ENCODE measurements at regions not wholly inside any gene's neighbourhood (a gene's known extent, or its start where the extent isn't known, plus 50 kb on each side); places are given as distances from the start of the nearest gene placed in this dataset.

DNA sequence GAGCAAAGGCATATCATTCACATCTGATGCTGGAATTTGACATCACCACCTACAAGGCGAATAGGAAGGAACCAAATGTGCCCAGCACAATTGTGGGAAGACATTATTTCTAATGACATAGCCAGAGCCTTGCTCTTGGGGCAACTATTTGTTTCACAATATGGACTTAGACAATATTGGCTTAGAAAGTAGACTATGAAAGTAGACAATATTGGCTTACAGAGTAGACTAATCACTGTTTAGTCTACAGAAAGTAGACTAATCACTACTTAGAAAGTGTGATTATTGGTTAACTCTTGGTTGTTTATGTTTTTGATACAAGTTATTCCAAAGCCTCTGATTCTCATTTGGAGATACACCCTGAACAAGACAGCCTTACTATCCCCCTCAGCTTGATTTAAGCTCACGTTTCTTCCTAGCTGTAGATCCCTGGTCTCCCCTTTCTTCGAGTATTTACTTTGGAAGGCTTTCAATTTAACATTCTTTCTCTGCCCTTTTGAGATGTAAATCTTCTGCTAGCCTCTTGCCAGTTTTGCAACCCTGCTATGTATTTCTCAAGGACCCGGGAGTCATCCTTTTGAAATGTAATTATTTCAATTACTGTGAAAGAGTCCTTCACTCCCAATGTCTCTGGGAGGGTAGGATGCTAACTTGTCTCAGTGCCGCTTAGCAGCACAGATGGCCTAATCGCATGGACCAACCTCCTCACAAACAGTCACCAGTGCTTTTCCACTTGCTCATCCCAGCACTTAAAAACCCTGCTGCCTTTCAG lies 843.2 kb downstream of the GALC start:
- CTCF ChIA-PET, result no interaction called here
- POLR2A ChIA-PET, result no interaction called here

DNA sequence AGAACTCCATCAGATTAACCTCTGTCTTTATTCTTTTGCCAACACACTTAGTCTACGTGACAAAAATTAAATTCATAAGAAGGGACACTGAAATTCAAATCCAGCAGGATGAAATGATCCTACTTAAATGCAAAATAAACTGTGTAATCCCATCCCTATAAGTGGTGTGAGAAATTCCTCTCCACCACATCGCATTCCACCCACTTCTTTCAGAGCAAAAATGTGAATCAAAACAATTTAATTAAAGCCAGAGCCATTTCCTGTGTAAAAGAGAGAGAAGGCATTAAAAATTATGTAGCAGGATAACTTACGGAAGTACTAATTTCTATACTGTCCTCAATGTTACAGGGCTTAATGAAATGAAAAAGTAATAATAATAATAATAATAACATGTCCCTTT lies 844.3 kb downstream of the GALC start:
- CTCF ChIA-PET, result no interaction called here
- POLR2A ChIA-PET, result no interaction called here

DNA sequence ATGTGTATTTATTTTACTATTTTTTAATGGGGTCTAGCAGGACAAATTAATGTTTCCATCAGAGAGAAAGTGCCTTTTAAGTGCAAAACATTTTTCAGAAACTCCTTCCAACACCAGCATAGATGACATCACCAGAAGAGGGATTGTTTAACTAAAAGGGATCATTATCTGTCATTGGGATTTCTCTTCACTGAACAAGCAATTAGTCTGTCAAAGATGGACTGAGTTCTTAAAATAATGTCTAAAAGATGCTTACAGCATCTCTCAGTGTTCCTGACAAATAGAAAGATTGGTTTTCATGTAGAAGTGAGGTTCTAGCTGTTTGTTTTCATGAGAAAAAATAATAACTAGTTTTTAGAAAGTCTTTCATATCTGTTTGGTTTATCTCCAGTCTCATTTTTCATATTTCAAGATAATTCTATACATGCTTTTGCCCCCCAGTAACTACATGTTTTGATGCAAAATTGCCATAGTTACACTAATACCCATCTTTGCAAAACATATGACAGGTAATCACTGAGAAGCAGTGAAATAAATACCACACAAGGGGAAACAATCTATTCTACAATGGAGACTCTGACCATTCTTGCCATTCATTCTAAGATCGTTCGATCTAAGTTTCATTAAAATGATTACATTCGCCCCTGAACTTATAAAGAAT lies 850.3 kb downstream of the GALC start:
- ChIA-PET CTCF (no interaction called here), POLR2A (no interaction called here)

DNA sequence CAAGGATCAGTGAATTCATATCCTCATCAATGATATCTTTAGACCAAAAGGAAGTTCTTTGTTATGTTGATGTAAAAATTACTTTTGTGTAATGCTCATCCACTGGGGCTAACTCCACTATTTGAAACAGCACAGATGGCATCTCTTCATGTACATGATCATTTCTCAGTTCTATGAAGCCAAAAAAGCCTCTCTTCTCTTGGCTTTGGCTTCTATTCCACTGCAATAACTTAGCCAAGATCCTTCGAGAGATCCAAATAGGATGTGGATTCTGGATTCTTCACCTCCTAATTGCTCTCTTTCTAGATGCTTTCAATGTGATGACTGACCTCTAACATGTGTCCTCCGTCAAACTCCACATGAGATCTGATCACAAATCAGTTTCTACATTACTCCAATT lies 851.2 kb downstream of the GALC start:
- ChIA-PET CTCF (no interaction called here), POLR2A (no interaction called here)

DNA sequence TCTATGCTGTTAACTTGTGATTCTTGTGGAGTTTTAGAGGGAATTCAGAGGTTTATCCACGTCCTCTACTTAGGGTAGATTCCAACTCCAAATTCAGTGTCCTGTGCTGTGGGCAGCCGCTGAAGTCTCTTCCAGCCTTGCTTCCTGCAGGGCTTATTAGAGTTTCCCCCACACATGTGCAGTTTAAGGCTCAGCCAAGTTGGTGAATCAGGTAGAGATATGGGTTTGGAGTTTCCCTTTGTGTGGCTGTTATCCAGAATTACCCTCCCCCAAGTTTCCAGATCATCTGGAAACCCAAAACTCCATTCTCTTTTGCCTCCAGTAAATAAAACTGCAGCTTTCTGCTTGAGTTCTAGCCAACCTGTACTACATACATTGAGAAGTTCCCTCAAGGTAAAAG lies 853.7 kb downstream of the GALC start:
- POLR2A ChIA-PET, result no interaction called here

DNA sequence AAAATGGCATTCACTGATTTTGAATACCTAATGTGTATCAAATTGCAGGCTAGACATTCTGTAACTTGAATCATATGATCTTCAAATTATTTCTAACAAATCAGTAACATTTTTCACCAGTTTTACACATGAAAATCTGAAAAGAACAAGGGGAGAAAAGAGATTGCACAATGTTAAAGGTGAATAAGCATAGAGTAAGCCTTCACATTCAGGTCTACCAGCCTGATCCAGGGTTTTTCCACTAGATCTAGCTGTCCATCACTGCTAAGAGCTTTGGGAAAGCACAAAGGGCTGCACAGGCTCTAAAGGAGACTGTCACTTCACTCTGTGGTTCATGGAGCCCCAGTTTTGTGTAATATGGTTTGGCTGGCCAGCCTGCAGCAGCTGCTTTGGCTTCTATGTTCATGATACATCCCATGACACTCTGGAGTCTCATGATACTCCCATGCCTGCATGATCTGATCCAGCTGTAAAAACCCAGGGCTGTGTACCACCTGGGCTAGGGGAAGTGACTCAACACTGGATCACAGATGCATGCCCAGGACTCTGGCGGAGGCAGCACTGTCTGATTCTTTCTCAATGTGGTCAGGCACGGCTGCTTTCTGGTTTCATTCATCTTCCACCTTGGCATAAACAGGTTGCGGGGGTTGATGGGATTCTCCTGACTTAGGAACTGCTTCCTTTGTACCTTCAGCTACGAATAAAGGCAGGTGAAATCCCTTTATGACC lies 859.7 kb downstream of the GALC start:
- CTCF ChIA-PET, result no interaction called here
- POLR2A ChIA-PET, result no interaction called here

More for the DNA sequence above, 853.7 kb downstream of the GALC start:
- CTCF ChIA-PET, result no interaction called here

DNA sequence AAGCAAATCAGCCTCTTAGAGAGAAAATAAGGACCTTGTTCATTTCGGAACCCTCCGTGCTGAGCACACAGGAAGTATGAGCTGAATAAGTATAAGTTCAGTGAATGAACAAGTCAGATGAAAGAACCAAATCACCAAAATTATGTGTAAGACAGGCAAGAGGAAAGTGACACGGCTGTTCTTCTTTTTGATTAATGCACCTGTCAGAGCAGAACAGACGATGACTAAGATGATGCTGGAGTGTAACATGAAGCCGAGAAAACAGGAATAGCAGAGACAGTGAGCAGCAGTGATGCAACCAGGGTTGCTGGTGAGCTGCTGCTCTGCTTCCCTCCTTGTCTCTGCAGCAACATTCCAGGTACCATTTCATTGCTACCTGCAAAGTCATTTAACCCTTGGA lies 861.1 kb downstream of the GALC start:
- ChIA-PET POLR2A (no interaction called here), CTCF (no interaction called here)

DNA sequence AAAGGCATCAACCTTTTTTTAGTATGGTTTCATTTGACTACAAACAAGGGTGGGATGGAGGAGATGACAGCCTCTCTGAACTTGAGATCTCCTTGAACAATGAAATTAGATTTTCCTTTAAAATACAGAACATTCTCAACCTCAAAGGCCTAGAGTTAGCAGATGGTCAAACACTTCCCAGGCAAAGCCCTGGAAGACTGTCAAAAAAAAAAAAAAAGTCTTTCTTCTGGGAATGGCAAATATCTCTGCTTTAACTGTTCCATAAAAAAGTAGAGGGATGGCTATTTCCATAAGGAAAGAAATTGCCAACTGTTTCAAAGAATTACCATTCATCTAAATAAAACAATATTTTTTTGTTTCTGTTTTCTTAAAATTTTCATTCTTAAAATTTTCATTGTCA lies 870.8 kb downstream of the GALC start:
- ChIA-PET CTCF (no interaction called here), POLR2A (no interaction called here)

DNA sequence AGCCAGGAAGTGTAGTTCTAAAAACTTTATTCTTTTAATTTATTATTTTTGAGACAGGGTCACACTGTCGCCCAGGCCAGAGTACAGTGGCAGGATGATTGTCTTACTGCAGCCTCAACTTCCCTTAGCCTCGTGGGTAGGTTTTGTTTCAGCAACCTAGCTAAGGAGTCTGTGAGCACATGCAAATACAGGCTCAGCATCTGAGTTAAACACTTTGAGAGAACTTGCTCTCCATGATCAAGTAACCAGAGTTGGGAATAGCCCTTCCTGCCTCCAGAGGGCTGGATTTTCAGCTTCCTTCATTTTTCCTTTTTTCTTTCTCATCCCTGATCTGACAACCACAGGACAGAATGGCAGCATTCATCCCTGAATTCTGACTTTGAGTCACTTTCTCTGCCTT lies 871.3 kb downstream of the GALC start:
- POLR2A ChIA-PET, result no interaction called here
- CTCF ChIA-PET, result no interaction called here

DNA sequence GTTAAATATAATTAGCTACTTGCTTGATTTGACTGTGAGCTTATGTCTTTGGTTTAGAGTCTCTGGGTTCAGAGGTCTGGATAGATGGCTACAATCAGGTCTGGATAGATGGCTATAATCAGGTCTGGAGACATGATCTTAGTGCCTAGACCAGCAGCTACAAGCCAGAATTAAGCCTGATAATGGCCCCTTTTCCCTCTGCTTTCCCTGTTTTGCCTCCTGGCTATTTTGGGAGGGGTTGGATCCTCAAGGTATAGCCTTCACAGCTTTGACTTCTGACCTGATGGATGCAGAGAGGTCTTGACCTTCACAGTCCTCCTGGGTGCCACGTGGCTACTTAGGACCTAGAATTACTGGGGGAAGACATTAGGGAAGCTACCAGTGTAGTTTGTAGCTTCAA lies 877.7 kb downstream of the GALC start:
- ChIA-PET POLR2A (no interaction called here), CTCF (no interaction called here)

DNA sequence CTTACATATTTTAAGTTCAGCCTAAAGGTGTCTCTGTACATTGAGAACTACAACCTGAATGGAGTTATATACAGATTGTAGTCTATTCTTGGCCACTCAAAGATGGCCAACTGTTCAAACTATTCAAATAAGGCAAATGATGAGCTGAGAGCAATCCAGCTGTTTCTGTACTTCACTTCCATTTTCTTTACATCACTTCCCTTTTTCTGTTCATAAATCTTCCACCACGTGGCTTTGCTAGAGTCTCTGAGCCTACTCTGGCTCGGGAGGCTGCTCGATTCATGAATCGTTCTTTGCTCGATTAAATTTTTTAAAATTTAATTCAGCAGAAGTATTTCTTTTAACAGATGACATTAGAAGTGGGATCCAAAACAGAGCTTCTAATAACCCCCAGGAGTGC lies 879.7 kb downstream of the GALC start:
- CTCF ChIA-PET, result no interaction called here
- POLR2A ChIA-PET, result no interaction called here

DNA sequence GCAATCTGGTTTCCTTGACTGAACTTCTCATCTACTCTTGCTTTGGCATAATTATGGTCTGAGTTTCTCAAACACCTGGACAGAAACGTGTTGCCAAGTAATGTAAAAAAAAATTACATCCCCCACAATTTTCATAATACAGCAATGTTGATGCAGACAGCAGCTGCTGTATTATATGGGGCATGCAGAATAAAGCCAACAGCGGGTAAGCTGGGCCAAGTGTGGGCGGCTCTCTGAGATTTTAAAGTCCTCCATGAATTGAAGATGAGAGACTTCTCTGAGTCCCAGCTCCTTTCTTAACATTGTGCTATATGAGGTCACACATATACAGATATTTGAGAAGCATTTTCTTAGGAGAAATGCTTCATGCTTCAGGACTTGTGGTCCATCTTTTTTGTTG lies 881.2 kb downstream of the GALC start:
- POLR2A ChIA-PET, result no interaction called here

DNA sequence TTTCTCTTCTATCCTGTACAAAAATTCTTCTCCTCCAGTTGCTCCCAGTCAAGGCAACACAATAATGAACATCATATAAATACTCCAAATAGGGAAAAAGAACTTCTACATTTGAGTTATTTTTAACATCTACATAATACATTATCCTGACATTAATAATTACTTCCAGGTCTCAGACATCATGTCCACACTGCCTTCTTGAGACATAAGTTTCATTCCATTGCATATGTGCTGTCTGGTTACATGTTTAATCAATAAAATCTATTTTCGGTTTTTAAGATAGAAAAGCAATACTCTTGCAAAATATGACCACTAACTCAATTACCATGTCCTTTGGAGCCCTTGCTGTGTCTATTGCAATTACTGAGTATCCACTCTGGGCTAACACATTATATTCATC lies 881.9 kb downstream of the GALC start:
- POLR2A ChIA-PET, result no interaction called here
- CTCF ChIA-PET, result no interaction called here

More for the DNA sequence above, 881.2 kb downstream of the GALC start:
- CTCF ChIA-PET, result no interaction called here

DNA sequence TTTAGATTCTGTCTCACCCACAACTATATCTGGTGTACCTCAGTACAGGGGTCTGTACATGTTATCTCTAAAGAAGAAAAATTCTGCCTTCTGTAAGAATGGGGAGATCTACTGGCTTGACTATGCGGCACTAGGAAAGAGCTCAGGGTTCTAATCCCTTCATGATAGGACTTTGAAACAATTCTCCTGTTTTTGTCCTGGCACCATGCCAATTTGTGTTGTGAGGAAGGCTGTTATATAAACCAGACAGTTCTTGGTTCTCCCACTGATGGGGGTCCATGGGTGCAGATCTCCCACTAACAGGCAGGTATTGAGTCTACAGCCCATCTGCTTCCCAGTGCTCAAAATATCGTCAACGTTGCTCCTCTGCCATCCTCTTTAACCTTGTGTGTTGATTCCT lies 883.7 kb downstream of the GALC start:
- CTCF ChIA-PET, result no interaction called here

DNA sequence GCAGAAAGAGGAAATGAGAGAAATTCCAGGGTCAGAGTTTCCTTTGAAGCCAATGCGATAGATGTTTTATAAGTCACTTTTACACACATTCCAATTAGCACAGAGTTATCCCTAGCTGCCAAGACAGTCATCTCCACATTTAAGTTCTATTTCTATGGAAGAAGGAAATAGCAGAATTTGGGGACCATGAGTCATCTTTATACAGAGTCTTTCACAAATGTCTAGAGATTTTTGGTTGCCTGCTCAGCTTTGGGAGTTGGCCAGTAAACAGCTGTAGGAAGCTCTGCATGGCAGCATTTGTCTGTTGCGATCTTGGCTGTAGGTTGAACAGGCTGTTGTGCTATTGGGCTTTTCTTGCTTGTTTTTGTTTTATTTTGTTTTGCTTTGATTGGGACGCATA lies 884.3 kb downstream of the GALC start:
- ChIA-PET CTCF (no interaction called here), POLR2A (no interaction called here)

More for the DNA sequence above, 883.7 kb downstream of the GALC start:
- POLR2A ChIA-PET, result no interaction called here

DNA sequence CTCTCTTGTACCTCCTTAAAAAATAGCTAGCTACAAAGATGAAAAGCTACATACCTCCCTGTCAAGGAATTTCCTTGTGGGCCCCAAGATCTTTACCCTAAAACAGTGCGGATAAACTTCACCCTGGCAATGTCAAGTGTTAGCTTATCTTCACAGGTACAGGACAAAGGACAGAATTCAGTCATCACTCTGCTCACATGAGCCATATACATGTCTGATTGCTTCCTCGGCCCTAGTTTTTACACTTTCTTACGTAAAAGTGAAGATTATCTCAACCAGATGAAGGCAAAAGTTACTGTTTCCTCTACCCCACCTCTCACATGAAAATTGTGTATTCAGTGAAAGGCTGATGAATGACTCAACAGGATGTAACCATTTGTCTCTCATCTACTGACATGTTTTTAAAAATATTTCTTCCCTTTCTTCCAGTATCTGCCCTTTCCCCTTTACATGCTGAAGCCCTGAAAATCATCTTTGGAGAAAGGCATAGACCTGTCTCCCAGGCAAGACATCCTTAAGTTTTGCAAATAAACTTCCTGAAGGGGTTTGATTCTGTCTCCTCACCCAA lies 890.1 kb downstream of the GALC start:
- ChIA-PET POLR2A (no interaction called here), CTCF (no interaction called here)

DNA sequence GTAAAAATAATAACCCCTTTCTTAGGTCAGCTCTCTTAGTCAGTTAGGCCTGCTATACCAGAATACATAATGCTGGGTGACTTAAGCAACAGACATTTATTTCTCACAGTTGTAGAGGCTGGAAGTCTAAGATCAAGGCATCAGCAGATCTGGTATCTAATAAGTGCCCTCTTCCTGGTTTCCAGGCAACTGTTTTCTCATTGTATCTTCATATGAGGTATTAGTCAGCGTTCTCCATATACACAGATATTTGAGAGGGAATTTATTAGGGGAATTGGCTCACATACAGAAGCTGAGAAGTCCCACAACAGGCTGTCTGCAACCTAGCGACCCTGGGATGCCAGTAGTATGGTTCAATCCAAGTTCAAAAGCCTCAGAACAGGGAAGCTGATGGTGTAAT lies 896.0 kb downstream of the GALC start:
- POLR2A ChIA-PET, result no interaction called here

DNA sequence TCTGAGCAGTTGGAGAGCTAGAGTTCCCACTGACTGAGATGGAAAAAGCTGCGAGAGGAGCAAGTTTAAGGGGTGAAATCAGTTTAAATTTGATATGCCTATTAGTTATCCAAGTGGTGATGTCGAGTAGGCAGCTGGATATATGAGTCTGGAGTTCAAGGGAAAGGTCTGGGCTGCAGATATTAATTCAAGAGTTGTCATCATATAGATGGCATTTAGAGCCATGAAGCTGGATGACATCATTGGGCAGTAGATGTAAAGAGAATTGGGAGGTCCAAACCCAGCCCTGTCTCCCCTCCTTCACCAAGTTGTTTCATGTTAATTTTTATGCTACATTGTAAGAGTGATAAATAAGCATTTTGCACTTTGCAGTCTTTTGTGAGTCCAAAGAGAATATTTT lies 898.1 kb downstream of the GALC start:
- ChIA-PET POLR2A (no interaction called here), CTCF (no interaction called here)

More for the DNA sequence above, 896.0 kb downstream of the GALC start:
- CTCF ChIA-PET, result no interaction called here

DNA sequence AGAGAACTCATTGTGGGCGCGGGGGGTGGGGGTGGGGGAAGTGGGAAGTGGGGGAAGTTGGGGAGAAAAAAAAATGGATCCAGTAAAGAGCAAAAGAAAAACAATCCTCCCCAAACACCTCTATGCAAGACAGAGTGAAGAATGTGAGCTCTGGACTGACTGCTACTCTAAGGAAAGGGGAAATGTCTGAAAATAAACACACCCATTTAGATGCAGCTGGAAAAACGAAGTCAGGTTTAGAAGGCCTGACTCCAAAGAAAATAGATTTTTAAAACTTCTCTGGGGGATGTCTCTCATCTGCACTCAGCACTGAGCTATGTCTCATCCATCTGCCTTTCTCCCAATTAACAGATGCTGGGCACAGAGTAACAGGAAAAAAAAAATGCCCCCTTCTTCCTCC lies 904.4 kb downstream of the GALC start:
- ChIA-PET CTCF (no interaction called here), POLR2A (no interaction called here)

DNA sequence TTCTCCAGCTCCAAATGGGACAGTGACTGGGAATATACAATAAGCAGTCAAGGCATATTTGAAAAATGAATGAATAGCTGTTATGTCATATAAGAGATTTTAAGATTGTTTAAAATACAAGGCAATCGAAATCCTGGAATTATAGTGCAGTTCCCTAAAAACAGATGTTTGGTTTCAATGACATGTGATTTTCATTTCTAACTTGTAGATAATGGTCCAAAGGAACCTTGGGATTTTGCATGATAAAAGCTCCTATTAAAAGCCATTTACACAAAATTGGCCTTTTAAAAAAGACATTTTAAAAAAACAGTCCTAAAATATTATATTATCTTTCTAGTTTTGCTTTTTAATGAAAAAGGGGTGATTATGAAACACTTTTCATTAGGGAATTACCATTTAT lies 905.1 kb downstream of the GALC start:
- POLR2A ChIA-PET, result no interaction called here
- CTCF ChIA-PET, result no interaction called here

DNA sequence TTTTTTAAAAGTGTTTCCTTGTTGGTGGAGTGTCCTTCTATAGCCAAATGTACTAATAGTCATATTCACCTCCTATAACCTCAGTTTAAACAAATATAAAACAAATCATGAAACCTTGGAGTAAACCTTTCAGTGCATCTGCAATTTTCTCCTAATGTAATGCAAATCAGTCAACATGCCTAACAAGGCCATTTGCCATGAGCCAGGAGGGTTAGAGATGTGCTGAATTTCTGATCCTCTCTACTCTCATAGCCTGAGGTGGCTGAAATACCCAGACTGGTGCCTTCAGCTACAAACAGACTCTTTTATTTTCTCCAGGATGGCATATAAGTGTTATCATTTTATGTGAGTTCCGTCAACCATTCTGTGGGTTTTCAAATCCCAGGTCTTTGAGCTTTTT lies 908.1 kb downstream of the GALC start:
- ChIA-PET CTCF (no interaction called here), POLR2A (no interaction called here)
